Glutamatergic neuron (in vitro differentiated cells): ENCODE measurements at regions not wholly inside any gene's neighbourhood (a gene's known extent, or its start where the extent isn't known, plus 50 kb on each side); places are given as distances from the start of the nearest gene placed in this dataset.

Experiments
- DNase-seq: peaks from one replicate; pipeline ENCODE4 v3.0.0; 2022
- H3K27ac Mint-ChIP-seq: one replicate; pipeline ENCODE4 v1.8.0; 2020; ENCODE audit warnings: mild to moderate bottlenecking, mixed read lengths, inconsistent platforms; ENCODE audit not compliant: unreplicated experiment
- H3K27me3 Mint-ChIP-seq: one replicate; pipeline ENCODE4 v1.8.0; 2020; ENCODE audit warnings: mild to moderate bottlenecking, moderate library complexity, mixed read lengths, inconsistent platforms; ENCODE audit not compliant: unreplicated experiment
- H3K36me3 Mint-ChIP-seq: one replicate; pipeline ENCODE4 v1.8.0; 2020; ENCODE audit warnings: mild to moderate bottlenecking, mixed read lengths, inconsistent platforms; ENCODE audit not compliant: unreplicated experiment
- H3K4me1 Mint-ChIP-seq: one replicate; pipeline ENCODE4 v1.8.0; 2020; ENCODE audit warnings: mild to moderate bottlenecking, low read depth, mixed read lengths, inconsistent platforms; ENCODE audit not compliant: unreplicated experiment
- H3K4me3 Mint-ChIP-seq: one replicate; pipeline ENCODE4 v1.8.0; 2020; ENCODE audit warnings: mild to moderate bottlenecking, mixed read lengths, inconsistent platforms; ENCODE audit not compliant: unreplicated experiment
- H3K9me3 Mint-ChIP-seq: one replicate; pipeline ENCODE4 v1.8.0; 2020; ENCODE audit warnings: mild to moderate bottlenecking, moderate library complexity, mixed read lengths, inconsistent platforms; ENCODE audit not compliant: unreplicated experiment
- CTCF ChIP-seq: fragments of 200-600 bp; sonication (generic); IDR thresholded peaks from one replicate; pipeline ENCODE4 v1.5.0; 2021; ENCODE audit not compliant: partially characterized antibody, unreplicated experiment

- TF ChIP-seq CTCF = no peak
- Mint-ChIP-seq H3K4me3 (no peak overlapping the region), H3K27ac (no peak overlapping the region), H3K4me1 (no peaks in the 10 kb centered on the region), H3K27me3 (peaks cover 2% of the 10 kb centered on the region), H3K9me3 (no peaks in the 10 kb centered on the region), H3K36me3 (no peaks in the 10 kb centered on the region)
- no peak for DNase-seq
Measured at GRCh38 chr11:103779054-103779453, 257.4 kb upstream of the DDI1 start.

GRCh38 chr11:103789952-103790351 is 246.5 kb upstream of the DDI1 start:
- Mint-ChIP-seq H3K27ac (no peak overlapping the region), H3K36me3 (peaks cover 8% of the 10 kb centered on the region), H3K9me3 (no peaks in the 10 kb centered on the region), H3K4me1 (no peaks in the 10 kb centered on the region), H3K4me3 (no peak overlapping the region), H3K27me3 (no peaks in the 10 kb centered on the region)
- TF ChIP-seq CTCF = no peak
- no peak for DNase-seq

- Mint-ChIP-seq H3K4me1 (peaks cover 17% of the 10 kb centered on the region), H3K27me3 (no peaks in the 10 kb centered on the region), H3K36me3 (peaks cover 4% of the 10 kb centered on the region), H3K4me3 (no peak overlapping the region), H3K27ac (no peak overlapping the region), H3K9me3 (peaks cover 5% of the 10 kb centered on the region)
- no peak for DNase-seq
- no peak for TF ChIP-seq CTCF
Measured at GRCh38 chr11:103792981-103793468, 243.4 kb upstream of the DDI1 start.

GRCh38 chr11:103794262-103794661 is 242.2 kb upstream of the DDI1 start:
- DNase-seq = no peak
- peaks cover 24% of the 10 kb centered on the region for H3K4me1 Mint-ChIP-seq
- peaks cover 4% of the 10 kb centered on the region for H3K36me3 Mint-ChIP-seq
- H3K4me3 Mint-ChIP-seq = no peak overlapping the region
- no peak for TF ChIP-seq CTCF
- peaks cover 5% of the 10 kb centered on the region for H3K9me3 Mint-ChIP-seq
- H3K27me3 Mint-ChIP-seq = no peaks in the 10 kb centered on the region
- H3K27ac Mint-ChIP-seq = no peak overlapping the region

GRCh38 chr11:103798026-103798425 is 238.4 kb upstream of the DDI1 start:
- DNase-seq = no peak
- Mint-ChIP-seq H3K27me3 (no peaks in the 10 kb centered on the region), H3K4me1 (peaks cover 30% of the 10 kb centered on the region), H3K36me3 (no peaks in the 10 kb centered on the region), H3K27ac (no peak overlapping the region), H3K9me3 (peaks cover 5% of the 10 kb centered on the region), H3K4me3 (no peak overlapping the region)
- no peak for TF ChIP-seq CTCF
